Body of pancreas (tissue), 4 donors: ENCODE measurements at regions not wholly inside any gene's neighbourhood (a gene's known extent, or its start where the extent isn't known, plus 50 kb on each side); places are given as distances from the start of the nearest gene placed in this dataset.

Experiments
- ATAC-seq: fragments of 150-250 bp; one replicate; pipeline ENCODE4 v1.9.1; 2016
- DNase-seq, 4 donors: peaks; one replicate each; pipeline ENCODE4 v3.0.0-alpha.2; 2019
- H3K27ac ChIP-seq, 4 donors: fragments of 200-600 bp; sonication (generic); 1 replicate in 3 of 4; 2 replicates in 1 of 4; pipeline versions ENCODE4 v1.5.1 to v1.6.1; 2016 to 2019; ENCODE audit warnings: mild to moderate bottlenecking in 1 of 4, mixed read lengths in 1 of 4, moderate library complexity in 1 of 4
- H3K27me3 ChIP-seq, 2 donors: fragments of 200-600 bp; sonication (generic); one replicate each; pipeline ENCODE4 v1.6.0; 2016; ENCODE audit warnings: mild to moderate bottlenecking in 1 of 2
- H3K36me3 ChIP-seq, 2 donors: fragments of 200-600 bp; sonication (generic); replicated peaks in 1 of 2; 2 replicates each; pipeline ENCODE4 v1.5.1; 2016; ENCODE audit warnings: low read depth in 2 of 2; ENCODE audit not compliant: insufficient read depth in 1 of 2
- H3K4me1 ChIP-seq: fragments of 200-600 bp; sonication (generic); one replicate; pipeline ENCODE4 v1.6.0; 2016
- H3K4me3 ChIP-seq, 2 donors: fragments of 200-600 bp; sonication (generic); 1 replicate in 1 of 2; 2 replicates in 1 of 2; pipeline ENCODE4 v1.5.1; 2016 to 2019
- H3K9me3 ChIP-seq, 3 donors: fragments of 200-600 bp; sonication (generic); 1 replicate in 2 of 3; 2 replicates in 1 of 3; pipeline ENCODE4 v1.5.1; 2016
- CTCF ChIP-seq, 7 experiments: fragments of 450-650 bp in 4 of 7; fragments of 200-600 bp in 3 of 7; sonication (generic) in 3 of 7; IDR thresholded peaks; one replicate each; pipeline ENCODE4 v1.5.1; 2016 to 2019; ENCODE audit warnings: antibody characterized with exemption in 7 of 7
- POLR2A ChIP-seq, 3 donors: fragments of 450-650 bp; IDR thresholded peaks; one replicate each; pipeline ENCODE4 v1.6.1; 2016; ENCODE audit warnings: antibody characterized with exemption in 3 of 3, mild to moderate bottlenecking in 2 of 3
- WGBS, 2 donors: methylation state at CpG; one replicate each; pipeline ENCODE4 v1.1.5; 2017; 5-methylcytosine and 5-hydroxymethylcytosine counted together
- intact Hi-C: fragments of 100-400 bp; cut with DNase I; formaldehyde crosslinking; loops from one replicate; pipeline ENCODE4 v1.15.1; 2023

GRCh38 chr11:114819028-114819427 lies 140.7 kb downstream of the NXPE2 start:
- DNase-seq (no peak), ATAC-seq (no peak)
- no peaks in the 10 kb centered on the region for H3K4me1 ChIP-seq
- H3K36me3 ChIP-seq: no peaks in the 10 kb centered on the region
- WGBS, 2 donors: 47 to 48% methylated on average over 4 of the region's 4 CpGs
- H3K27ac ChIP-seq: no peak overlapping the region
- no peaks in the 10 kb centered on the region for H3K9me3 ChIP-seq
- intact Hi-C loops: no loop called here
- no peak for TF ChIP-seq CTCF (IDR thresholded peaks at IDR 0.05)
- no peak for TF ChIP-seq POLR2A (IDR thresholded peaks at IDR 0.05)
- H3K4me3 ChIP-seq: no peak overlapping the region
- no peaks in the 10 kb centered on the region for H3K27me3 ChIP-seq

- ATAC-seq: no peak
- TF ChIP-seq POLR2A (IDR thresholded peaks at IDR 0.05): no peak
- no peak for TF ChIP-seq CTCF (IDR thresholded peaks at IDR 0.05)
- no peaks in the 10 kb centered on the region for H3K27me3 ChIP-seq
- DNase-seq: no peak
- no peak overlapping the region for H3K4me3 ChIP-seq
- WGBS, 2 donors: 45 to 59% methylated on average over 4 to 5 of the region's 5 CpGs
- no peak overlapping the region for H3K27ac ChIP-seq
- H3K4me1 ChIP-seq: no peaks in the 10 kb centered on the region
- intact Hi-C loops: no loop called here
- H3K9me3 ChIP-seq: no peaks in the 10 kb centered on the region
- H3K36me3 ChIP-seq: no peaks in the 10 kb centered on the region
Observed at GRCh38 chr11:114820621-114821020, 142.3 kb downstream of the NXPE2 start.

- ATAC-seq: no peak
- TF ChIP-seq CTCF (IDR thresholded peaks at IDR 0.05) (no peak), POLR2A (IDR thresholded peaks at IDR 0.05) (no peak)
- no peak overlapping the region for H3K4me3 ChIP-seq
- no peaks in the 10 kb centered on the region for H3K27me3 ChIP-seq
- intact Hi-C loops: no loop called here
- H3K9me3 ChIP-seq: no peaks in the 10 kb centered on the region
- DNase-seq: no peak
- no peak overlapping the region for H3K27ac ChIP-seq
- H3K36me3 ChIP-seq: no peaks in the 10 kb centered on the region
- 60 to 64% methylated on average over 11 of the region's 11 CpGs for WGBS, 2 donors
- H3K4me1 ChIP-seq: no peaks in the 10 kb centered on the region
Observed at GRCh38 chr11:114821621-114822412, 143.5 kb downstream of the NXPE2 start.

- DNase-seq: no peak
- intact Hi-C loops: no loop called here
- Histone ChIP-seq H3K9me3 (no peaks in the 10 kb centered on the region), H3K27ac (no peak overlapping the region), H3K27me3 (no peaks in the 10 kb centered on the region), H3K36me3 (no peaks in the 10 kb centered on the region), H3K4me1 (no peaks in the 10 kb centered on the region), H3K4me3 (no peak overlapping the region)
- no peak for ATAC-seq
- WGBS, 2 donors: 61 to 67% methylated on average over 7 of the region's 7 CpGs
- TF ChIP-seq POLR2A (IDR thresholded peaks at IDR 0.05) (no peak), CTCF (IDR thresholded peaks at IDR 0.05) (no peak)
Observed at GRCh38 chr11:114826910-114827442, 148.6 kb downstream of the NXPE2 start.

- no peak for TF ChIP-seq POLR2A (IDR thresholded peaks at IDR 0.05)
- no peak for TF ChIP-seq CTCF (IDR thresholded peaks at IDR 0.05)
- no peak for ATAC-seq
- no peak overlapping the region for H3K27ac ChIP-seq
- no peaks in the 10 kb centered on the region for H3K9me3 ChIP-seq
- H3K36me3 ChIP-seq: no peaks in the 10 kb centered on the region
- no peaks in the 10 kb centered on the region for H3K27me3 ChIP-seq
- no peaks in the 10 kb centered on the region for H3K4me1 ChIP-seq
- WGBS, 2 donors: 58 to 62% methylated on average over 3 of the region's 3 CpGs
- H3K4me3 ChIP-seq: no peak overlapping the region
- intact Hi-C loops: no loop called here
- DNase-seq: no peak
Observed at GRCh38 chr11:114827736-114828135, 149.4 kb downstream of the NXPE2 start.
